Stimulated activated CD8-positive, alpha-beta memory T cell treated with anti-CD3 and anti-CD28 coated beads, Interleukin-7, amount 100 ng/mL, for 1 hour (primary cell): ENCODE measurements at regions not wholly inside any gene's neighbourhood (a gene's known extent, or its start where the extent isn't known, plus 50 kb on each side); places are given as distances from the start of the nearest gene placed in this dataset.

Source experiments
- DNase-seq, 2 donors: peaks; one replicate each; pipeline ENCODE4 v3.0.0-alpha.2; 2020; ENCODE audit warnings: low read depth in 2 of 2

GRCh38 chr2:217090884-217091283 lies 231.0 kb upstream of the TNP1 start:
- no peak for DNase-seq

GRCh38 chr2:217090024-217090473 lies 230.2 kb upstream of the TNP1 start:
- no peak for DNase-seq

DNA sequence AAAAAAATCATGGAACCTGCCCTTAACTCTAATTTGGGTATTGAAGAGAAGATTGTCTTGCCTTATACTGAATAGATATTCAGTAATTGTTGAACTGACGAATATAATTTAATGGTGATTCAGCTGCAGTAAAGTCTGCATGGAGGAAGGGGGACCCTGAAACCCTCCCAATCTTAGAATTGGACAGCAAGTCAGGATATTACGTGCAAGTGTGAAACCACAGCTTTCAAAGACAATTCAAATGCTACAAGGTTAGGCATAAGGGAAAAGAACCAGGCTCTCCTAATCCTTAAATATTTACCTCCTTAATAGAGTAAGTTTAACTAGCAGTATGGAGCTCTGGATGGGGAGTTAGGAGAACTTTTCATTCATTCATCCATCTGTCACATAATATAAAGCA lies 226.9 kb upstream of the TNP1 start:
- DNase-seq: no peak

GRCh38 chr2:217086038-217086522 lies 226.2 kb upstream of the TNP1 start:
- no peak for DNase-seq

GRCh38 chr2:217085543-217085942 lies 225.7 kb upstream of the TNP1 start:
- DNase-seq: no peak

DNA sequence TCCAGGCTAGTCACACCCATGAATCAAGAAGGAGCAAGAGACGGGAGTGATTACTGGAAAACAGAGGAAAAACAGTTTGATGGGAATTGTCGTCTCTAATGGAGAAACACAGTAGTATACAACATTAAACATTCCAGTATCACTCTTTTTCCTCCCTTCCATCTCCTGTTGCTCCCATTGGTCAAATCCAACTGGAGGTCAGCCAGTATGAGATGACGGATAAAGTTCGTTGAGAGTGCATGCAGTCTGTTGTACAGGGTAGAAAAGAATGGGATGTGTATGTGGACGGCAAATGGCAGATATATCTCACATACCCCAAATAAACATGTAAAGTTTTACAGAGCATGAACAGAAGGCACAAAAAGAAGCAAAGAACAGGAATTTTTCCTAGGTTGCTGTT lies 221.9 kb upstream of the TNP1 start:
- DNase-seq: no peak

GRCh38 chr2:217079165-217079564 lies 219.3 kb upstream of the TNP1 start:
- DNase-seq: no peak

GRCh38 chr2:217077831-217078407 lies 218.1 kb upstream of the TNP1 start:
- DNase-seq: no peak

DNA sequence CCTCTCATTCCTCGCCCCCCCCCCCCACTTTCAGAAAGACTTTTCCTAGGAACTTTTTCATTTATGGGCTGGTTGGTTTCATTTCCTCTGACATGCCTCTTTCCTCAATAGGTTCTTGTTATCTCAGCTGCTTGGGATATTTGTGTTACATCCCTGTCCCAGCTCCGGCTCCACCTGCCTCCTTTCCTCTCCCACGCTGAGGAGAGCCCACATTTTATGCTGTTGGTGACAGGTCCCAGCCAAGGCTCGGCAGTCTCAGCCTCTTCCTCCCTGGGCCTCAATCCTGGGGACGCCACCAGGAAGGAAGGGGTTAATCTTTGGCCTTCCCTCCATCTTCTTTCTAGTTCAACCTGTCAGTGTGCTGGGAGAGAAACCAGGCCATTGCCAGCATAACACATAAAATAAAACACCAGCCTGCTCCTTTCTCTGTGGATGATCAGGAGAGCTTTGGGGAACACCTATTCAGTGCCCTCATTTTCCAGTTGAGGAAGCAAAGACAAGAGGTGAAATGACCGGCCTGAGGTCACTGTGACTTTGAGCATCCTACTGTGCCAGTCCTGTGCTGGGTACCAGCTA lies 216.9 kb upstream of the TNP1 start:
- no peak for DNase-seq

DNA sequence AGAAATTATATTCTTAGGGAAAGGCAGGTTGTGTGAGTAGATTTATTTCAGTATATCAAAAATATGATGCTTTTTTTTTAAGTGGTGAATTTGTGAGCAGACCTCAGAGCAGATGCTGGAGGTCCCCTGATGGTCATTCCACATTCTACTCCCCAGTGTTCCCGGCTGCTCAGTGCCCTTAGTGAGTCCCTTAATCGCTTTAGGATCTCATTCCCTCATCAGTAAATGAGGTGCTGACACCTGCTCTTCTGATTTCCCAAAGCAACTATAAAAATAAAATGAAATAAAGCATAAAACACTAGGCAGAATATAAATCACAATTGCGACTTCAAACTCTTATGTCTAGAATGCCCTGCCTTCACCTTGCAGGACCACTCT lies 216.2 kb upstream of the TNP1 start:
- DNase-seq: no peak

- DNase-seq: no peak
Observed at GRCh38 chr2:217075268-217076057, 215.6 kb upstream of the TNP1 start.

DNA sequence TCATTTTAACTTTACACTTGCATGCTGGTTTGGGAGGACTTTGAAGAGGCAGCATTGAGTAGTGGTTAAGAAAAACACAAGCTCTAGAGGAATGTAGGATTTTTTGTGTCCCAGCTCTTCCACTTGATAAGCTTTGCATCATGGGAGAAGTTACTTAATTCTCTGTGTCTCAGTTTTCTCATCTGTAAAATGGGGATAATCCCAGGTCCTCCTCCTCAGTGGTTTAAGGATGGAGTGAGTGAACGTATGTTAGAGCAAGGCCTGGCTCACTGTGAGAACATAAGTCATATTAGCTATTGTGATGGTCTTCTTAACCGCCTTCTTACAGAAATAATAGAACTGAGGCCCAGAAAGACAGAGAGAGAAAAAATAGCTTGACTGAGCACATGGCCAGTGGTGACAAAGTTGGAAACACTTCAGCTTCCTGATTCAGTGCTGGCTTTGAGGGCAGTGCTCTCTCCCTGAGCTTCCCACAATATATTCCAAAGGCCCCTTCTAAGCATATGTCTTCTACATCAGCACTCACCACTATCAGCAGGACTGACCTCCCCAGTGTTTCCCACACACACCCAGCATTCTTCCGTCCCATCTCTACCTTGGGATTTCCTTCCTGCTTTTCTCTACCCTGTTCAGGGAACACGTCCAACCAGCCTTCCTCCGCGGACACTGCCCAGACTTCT lies 214.9 kb upstream of the TNP1 start:
- DNase-seq: no peak

- DNase-seq: no peak
Observed at GRCh38 chr2:217071416-217071815, 211.6 kb upstream of the TNP1 start.

GRCh38 chr2:217070611-217071010 lies 210.7 kb upstream of the TNP1 start:
- no peak for DNase-seq

- DNase-seq: no peak
Observed at GRCh38 chr2:217070043-217070430, 210.2 kb upstream of the TNP1 start.

DNA sequence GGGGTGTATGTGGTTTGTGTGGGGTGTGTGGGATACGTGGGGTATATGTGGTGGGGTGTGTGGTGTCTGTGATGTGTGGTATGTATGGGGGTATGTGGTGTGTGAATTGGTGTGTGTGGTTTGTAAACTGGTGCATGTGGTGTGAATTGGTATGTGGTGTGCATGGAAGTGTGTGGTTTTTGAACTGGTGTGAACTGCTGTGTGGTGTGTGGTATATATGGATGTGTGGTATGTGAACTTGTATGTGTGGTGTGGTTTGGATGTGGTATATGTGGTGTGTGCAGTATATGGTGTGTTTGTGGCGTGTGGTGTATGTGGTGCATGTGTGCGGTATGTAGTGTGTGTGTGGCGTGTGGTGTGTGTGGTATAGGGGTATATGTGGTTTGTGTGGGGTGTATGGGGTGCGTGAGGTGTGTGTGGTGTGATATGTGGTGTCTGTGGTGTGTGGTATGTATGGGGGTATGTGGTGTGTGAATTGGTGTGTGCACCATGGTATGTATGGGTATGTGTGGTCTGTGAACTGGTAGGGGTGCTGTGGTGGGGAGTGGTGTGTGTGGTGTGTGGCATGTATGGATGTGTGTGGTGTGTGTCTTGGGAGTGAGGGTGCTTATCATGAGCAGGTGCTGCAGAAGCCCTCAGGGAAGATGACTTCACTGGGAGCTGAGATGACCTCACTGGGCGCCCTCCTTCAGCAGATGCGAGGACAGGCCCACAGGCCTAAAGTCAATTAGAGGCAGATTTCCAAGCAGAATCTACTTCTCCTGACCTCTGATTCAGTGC lies 209.6 kb upstream of the TNP1 start:
- DNase-seq: no peak

DNA sequence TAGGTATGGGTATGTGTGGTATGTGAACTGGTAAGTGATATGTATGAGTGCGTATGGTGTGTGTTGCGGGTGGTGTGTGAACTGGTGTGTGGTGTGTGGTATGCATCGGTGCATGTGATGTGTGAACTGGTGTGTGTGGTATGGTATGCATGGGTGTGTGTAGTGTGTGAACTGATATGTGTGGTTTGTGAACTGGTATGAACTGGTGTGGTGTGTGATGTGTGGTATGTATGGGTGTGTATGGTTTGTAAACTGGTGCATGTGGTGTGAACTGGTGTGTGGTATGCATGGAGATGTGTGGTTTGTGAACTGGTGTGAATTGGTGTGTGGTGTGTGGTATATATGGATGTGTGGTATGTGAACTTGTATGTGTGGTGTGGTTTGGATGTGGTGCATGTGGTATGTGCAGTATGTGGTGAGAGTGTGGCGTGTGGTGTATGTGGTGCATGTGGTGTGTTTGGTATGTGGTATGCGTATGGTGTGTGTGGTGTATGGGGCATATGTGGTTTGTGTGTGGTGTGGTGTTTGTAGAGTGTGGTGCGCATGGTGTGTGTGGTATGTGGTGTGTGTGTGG lies 208.9 kb upstream of the TNP1 start:
- no peak for DNase-seq

- no peak for DNase-seq
Observed at GRCh38 chr2:217067787-217068186, 207.9 kb upstream of the TNP1 start.

DNA sequence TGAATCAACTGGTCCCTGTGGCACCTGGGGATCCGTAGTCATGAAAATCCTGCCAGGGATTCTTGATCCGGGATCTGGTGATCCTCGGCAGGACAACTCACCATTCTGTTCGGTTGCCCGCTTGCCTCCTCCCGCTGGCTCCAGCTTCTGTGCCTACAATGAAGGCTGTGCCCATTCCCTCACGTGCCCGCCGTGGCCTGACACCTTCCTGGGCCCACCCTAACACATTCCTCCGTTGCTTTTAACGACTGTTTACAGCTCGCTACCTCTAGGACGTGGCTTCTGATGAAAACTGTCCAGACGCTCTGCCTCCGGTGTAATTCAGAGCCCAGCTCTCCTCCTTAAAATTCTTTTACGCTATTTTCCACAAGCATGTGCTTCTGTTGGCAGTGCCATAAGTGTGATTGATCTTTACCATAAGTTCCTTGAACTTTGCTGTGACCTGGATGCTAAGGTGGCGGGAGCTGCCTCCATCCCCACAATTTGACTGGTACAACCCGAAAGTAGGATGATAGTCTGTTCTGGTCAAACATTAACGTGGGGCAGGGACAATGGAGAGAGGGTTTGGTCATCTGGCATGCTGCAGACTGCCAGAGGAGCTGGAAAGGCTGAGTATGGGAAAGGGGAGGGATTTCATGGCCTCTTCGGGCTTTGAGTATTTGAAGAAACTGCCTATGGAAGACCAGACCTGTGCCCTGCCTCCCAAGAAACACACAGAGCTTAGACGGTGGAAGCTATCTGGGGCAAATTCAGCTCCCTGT lies 206.8 kb upstream of the TNP1 start:
- DNase-seq: no peak

- no peak for DNase-seq
Observed at GRCh38 chr2:217065695-217066405, 206.0 kb upstream of the TNP1 start.
